Mucosa of descending colon (tissue), 3 donors: ENCODE measurements at regions not wholly inside any gene's neighbourhood (a gene's known extent, or its start where the extent isn't known, plus 50 kb on each side); places are given as distances from the start of the nearest gene placed in this dataset.
"Not testable (repeated sequence)": the region's sequence is repeated elsewhere in the genome, so short reads cannot be mapped to it uniquely, and the experiment has no call there.

ENCODE experiments used
- ATAC-seq: fragments of 200-7000 bp; cut with Tn5 transposase; one replicate; pipeline ENCODE4 v1.9.1; 2020; ENCODE audit warnings: mild to moderate bottlenecking, moderate library complexity
- DNase-seq, 3 donors: peaks; one replicate each; pipeline ENCODE4 v3.0.0-alpha.2; 2020
- H3K36me3 ChIP-seq: fragments of 200-600 bp; one replicate; pipeline ENCODE4 v1.8.0; 2021; ENCODE audit warnings: low read depth, mild to moderate bottlenecking
- H3K4me1 ChIP-seq: fragments of 200-600 bp; one replicate; pipeline ENCODE4 v1.8.0; 2021; ENCODE audit warnings: low read depth, mild to moderate bottlenecking
- H3K4me3 ChIP-seq: fragments of 200-600 bp; one replicate; pipeline ENCODE4 v1.8.0; 2021; ENCODE audit warnings: mild to moderate bottlenecking
- H3K9me3 ChIP-seq: fragments of 200-600 bp; one replicate; pipeline ENCODE4 v1.8.0; 2021; ENCODE audit warnings: mild to moderate bottlenecking
- intact Hi-C, 2 donors: fragments of 100-400 bp; cut with DNase I in 1 of 2; cut with micrococcal nuclease in 1 of 2; formaldehyde crosslinking; loops; one replicate each; pipeline versions ENCODE4 v1.11.0 to v1.11.1; 2022; cut with DNase I, micrococcal nuclease
- TF ChIP-seq, protein P1 (sequence below): fragments of 200-600 bp; IDR thresholded peaks from one replicate; pipeline ENCODE4 v1.8.0; 2022; ENCODE audit warnings: antibody characterized with exemption, mild to moderate bottlenecking
- donor health status: DM: no; HTN: no; CAD: no; lungs with moderate emphysema.
- donor health status: DM: no; HTN: no; CAD: no.
- donor health status: DM: no; HTN: yes; CAD: no.

DNA sequence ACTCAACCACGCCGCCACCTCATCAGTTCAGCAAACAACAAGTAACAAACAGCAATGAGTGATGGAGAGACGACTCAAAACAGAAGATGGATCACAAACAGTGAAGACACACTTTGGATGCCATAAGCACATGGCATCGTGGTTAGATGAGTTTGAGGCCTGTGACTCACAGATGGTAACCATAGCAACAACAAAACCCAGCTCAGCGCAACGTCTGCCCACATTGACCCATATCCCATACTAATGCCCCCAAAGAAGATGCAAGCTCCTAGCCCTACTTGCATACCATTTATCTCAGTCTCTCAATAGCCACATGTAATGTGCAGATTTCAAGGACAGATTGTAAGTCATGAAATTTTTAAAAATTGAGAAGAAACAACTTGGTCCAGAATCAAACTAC lies 1322.3 kb upstream of the TMEM132C start:
- TF ChIP-seq, protein P1, sequence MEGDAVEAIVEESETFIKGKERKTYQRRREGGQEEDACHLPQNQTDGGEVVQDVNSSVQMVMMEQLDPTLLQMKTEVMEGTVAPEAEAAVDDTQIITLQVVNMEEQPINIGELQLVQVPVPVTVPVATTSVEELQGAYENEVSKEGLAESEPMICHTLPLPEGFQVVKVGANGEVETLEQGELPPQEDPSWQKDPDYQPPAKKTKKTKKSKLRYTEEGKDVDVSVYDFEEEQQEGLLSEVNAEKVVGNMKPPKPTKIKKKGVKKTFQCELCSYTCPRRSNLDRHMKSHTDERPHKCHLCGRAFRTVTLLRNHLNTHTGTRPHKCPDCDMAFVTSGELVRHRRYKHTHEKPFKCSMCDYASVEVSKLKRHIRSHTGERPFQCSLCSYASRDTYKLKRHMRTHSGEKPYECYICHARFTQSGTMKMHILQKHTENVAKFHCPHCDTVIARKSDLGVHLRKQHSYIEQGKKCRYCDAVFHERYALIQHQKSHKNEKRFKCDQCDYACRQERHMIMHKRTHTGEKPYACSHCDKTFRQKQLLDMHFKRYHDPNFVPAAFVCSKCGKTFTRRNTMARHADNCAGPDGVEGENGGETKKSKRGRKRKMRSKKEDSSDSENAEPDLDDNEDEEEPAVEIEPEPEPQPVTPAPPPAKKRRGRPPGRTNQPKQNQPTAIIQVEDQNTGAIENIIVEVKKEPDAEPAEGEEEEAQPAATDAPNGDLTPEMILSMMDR = no peak

GRCh38 chr12:126946958-126947357 lies 1320.0 kb upstream of the TMEM132C start:
- H3K36me3 ChIP-seq, DNase-seq, H3K4me1 ChIP-seq, H3K4me3 ChIP-seq, intact Hi-C loops, H3K9me3 ChIP-seq, ATAC-seq: not testable (repeated sequence)

More for the DNA sequence above, 1322.3 kb upstream of the TMEM132C start:
- DNase-seq (no peak), ATAC-seq (no peak)
- H3K4me1 ChIP-seq = no peaks in the 10 kb centered on the region
- no peaks in the 10 kb centered on the region for H3K9me3 ChIP-seq
- intact Hi-C loops = no loop called here
- no peaks in the 10 kb centered on the region for H3K36me3 ChIP-seq
- H3K4me3 ChIP-seq = no peak overlapping the region

DNA sequence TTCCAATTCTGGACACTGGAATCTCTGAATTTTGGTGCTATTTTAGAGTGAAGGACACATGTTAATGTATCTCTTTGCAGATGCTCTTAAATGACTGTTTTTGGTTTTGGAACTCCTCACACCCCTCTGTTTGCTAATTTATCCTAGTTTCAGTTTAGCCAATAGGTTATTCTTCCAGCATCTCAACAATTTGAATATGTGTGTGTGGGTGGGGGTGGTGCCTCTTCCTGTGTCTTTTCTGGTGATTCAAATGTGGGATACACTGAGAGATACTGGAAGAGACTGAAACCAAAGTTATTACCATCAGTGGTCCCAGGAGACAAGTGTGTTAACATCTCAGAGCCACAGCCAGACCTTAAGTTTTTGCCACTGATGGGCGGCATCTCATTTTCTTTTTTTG lies 1317.4 kb upstream of the TMEM132C start:
- no peak for ATAC-seq

GRCh38 chr12:126950266-126950665 lies 1316.7 kb upstream of the TMEM132C start:
- ATAC-seq = no peak
- TF ChIP-seq, protein P1 = no peak
- intact Hi-C loops = no loop called here
- DNase-seq = no peak
- no peak overlapping the region for H3K4me3 ChIP-seq
- no peaks in the 10 kb centered on the region for H3K36me3 ChIP-seq
- no peaks in the 10 kb centered on the region for H3K9me3 ChIP-seq
- H3K4me1 ChIP-seq = no peaks in the 10 kb centered on the region

More for the DNA sequence above, 1317.4 kb upstream of the TMEM132C start:
- H3K36me3 ChIP-seq = no peaks in the 10 kb centered on the region
- H3K9me3 ChIP-seq = no peaks in the 10 kb centered on the region
- no peak overlapping the region for H3K4me3 ChIP-seq
- no peak for DNase-seq
- TF ChIP-seq, protein P1 = no peak
- H3K4me1 ChIP-seq = no peaks in the 10 kb centered on the region
- intact Hi-C loops = no loop called here

- TF ChIP-seq, protein P1 = no peak
- DNase-seq = no peak
- intact Hi-C loops = no loop called here
- Histone ChIP-seq H3K4me3 (no peak overlapping the region), H3K4me1 (no peaks in the 10 kb centered on the region), H3K9me3 (no peaks in the 10 kb centered on the region), H3K36me3 (no peaks in the 10 kb centered on the region)
- no peak for ATAC-seq
Observed at GRCh38 chr12:126952096-126953007, 1314.6 kb upstream of the TMEM132C start.

- no peak overlapping the region for H3K4me3 ChIP-seq
- DNase-seq (no peak), ATAC-seq (no peak)
- H3K9me3 ChIP-seq = no peaks in the 10 kb centered on the region
- H3K4me1 ChIP-seq = no peaks in the 10 kb centered on the region
- TF ChIP-seq, protein P1 = no peak
- no peaks in the 10 kb centered on the region for H3K36me3 ChIP-seq
- intact Hi-C loops = no loop called here
Observed at GRCh38 chr12:126953365-126953889, 1313.5 kb upstream of the TMEM132C start.
